SU-DHL-6 (cell line): ENCODE measurements at regions not wholly inside any gene's neighbourhood (a gene's known extent, or its start where the extent isn't known, plus 50 kb on each side); places are given as distances from the start of the nearest gene placed in this dataset.

ENCODE experiments used
- H2AFZ ChIP-seq: fragments of 200-600 bp; sonication (generic); 2 replicates; pipeline ENCODE4 v1.6.1; 2014; ENCODE audit warnings: low read depth, mild to moderate bottlenecking, moderate library complexity, mixed read lengths, antibody characterized with exemption, low read length; ENCODE audit not compliant: severe bottlenecking
- H3F3A ChIP-seq: fragments of 200-600 bp; shearing (Covaris generic); 2 replicates; pipeline ENCODE4 v1.6.0; 2016; ENCODE audit warnings: antibody characterized with exemption, mild to moderate bottlenecking; ENCODE audit not compliant: insufficient read depth
- H3K27ac ChIP-seq: fragments of 200-600 bp; sonication (generic); 2 replicates; pipeline ENCODE4 v1.5.1; 2016; ENCODE audit warnings: low read depth, mild to moderate bottlenecking, low read length, moderate library complexity, mixed read lengths
- H3K27me3 ChIP-seq: fragments of 200-600 bp; sonication (generic), shearing (Covaris generic); 2 replicates; pipeline ENCODE4 v1.6.0; 2014; ENCODE audit warnings: mild to moderate bottlenecking, low read length
- H3K36me3 ChIP-seq: fragments of 200-600 bp; sonication (generic); 2 replicates; pipeline ENCODE4 v1.6.1; 2014; ENCODE audit warnings: mild to moderate bottlenecking, low read length, mixed read lengths
- H3K4me2 ChIP-seq: fragments of 300-600, 200-600 bp; shearing (Covaris generic), sonication (generic); 2 replicates; pipeline ENCODE4 v1.6.0; 2014; ENCODE audit warnings: low read length, low read depth, mild to moderate bottlenecking; ENCODE audit not compliant: poor library complexity, severe bottlenecking
- H3K4me3 ChIP-seq: fragments of 200-600 bp; sonication (generic); 2 replicates; pipeline ENCODE4 v1.5.1; 2014; ENCODE audit warnings: antibody characterized with exemption, low read length, mild to moderate bottlenecking, mixed read lengths; ENCODE audit not compliant: insufficient read depth, poor library complexity, severe bottlenecking
- H3K79me2 ChIP-seq: fragments of 200-600 bp; sonication (generic); 2 replicates; pipeline ENCODE4 v1.6.1; 2014; ENCODE audit warnings: mild to moderate bottlenecking, low read length, moderate library complexity; ENCODE audit not compliant: insufficient read depth
- H3K9ac ChIP-seq: fragments of 200-600 bp; sonication (generic); 2 replicates; pipeline ENCODE4 v1.7.0; 2014; ENCODE audit warnings: mild to moderate bottlenecking, low read length
- H3K9me2 ChIP-seq: fragments of 200-600 bp; sonication (generic); replicated peaks from 2 replicates; pipeline ENCODE4 v1.6.1; 2014; ENCODE audit warnings: low read length; ENCODE audit not compliant: insufficient read depth
- H3K9me3 ChIP-seq: fragments of 200-600 bp; sonication (generic); 2 replicates; pipeline ENCODE4 v1.6.1; 2014; ENCODE audit warnings: low read length, mixed read lengths; ENCODE audit not compliant: insufficient read depth
- H4K20me1 ChIP-seq: fragments of 200-600 bp; sonication (generic); 2 replicates; pipeline ENCODE4 v1.6.1; 2014; ENCODE audit warnings: low read depth, mild to moderate bottlenecking, antibody characterized with exemption, low read length, moderate library complexity, mixed read lengths
- EZH2phosphoT487 ChIP-seq: fragments of 200-600 bp; sonication (generic), shearing (Covaris generic); conservative IDR thresholded peaks from 2 replicates; pipeline ENCODE4 v1.6.1; 2018; ENCODE audit warnings: mild to moderate bottlenecking, antibody characterized with exemption, low read length, moderate library complexity, mixed read lengths
- TF ChIP-seq, protein P1 (sequence below): fragments of 200-600 bp; sonication (generic); IDR thresholded peaks from one replicate; pipeline ENCODE4 v1.5.1; 2017; ENCODE audit warnings: antibody characterized with exemption, mild to moderate bottlenecking, low read length, moderate library complexity; ENCODE audit not compliant: insufficient read depth, poor library complexity, severe bottlenecking

DNA sequence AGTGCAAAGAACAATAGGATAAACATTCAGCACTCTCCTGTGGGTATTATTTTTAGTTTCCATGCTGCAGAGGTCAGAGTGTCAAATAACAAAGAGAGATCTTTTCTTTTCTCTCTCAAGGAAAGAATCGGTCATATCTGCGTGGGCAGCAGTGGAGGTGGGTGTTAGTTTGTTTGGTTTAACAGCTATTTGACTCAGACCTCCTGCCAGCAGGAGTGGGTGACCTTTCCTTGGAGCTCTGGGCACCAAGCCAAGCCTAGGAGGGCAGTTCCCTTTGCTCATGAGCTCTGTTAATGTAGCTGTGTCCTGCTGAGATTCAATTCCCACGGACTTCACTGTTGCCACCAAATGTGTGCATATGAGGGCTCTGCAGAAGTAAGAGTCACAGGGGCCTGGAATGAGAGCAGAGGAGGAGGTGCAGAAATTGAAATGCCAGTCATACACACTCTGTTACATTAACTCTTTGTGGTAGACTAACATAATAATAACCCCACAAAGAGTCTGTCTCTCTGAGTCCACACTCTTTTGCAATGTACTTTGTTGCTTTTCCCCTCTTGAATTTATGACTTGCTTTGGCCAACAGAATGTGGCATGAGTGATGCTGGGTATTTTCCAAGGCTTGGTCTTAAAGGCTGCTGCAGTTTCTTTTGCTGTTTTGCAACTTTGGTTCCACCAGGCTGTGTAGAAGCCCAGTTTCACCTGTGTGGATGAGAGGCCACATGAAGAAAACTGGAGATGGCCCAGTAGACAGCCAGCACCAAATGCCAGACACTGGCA lies 76.0 kb upstream of the GRK3 start:
- Histone ChIP-seq H3K9me3 (no peaks in the 10 kb centered on the region), H4K20me1 (no peaks in the 10 kb centered on the region), H3K4me2 (no peak overlapping the region), H3K36me3 (no peaks in the 10 kb centered on the region), H3K9ac (no peak overlapping the region), H3K27ac (no peak overlapping the region), H3F3A (no peaks in the 10 kb centered on the region), H2AFZ (no peak overlapping the region), H3K79me2 (no peaks in the 10 kb centered on the region), H3K9me2 (no peaks in the 10 kb centered on the region), H3K4me3 (no peak overlapping the region), H3K27me3 (no peaks in the 10 kb centered on the region)
- no peak for TF ChIP-seq EZH2phosphoT487
- TF ChIP-seq, protein P1, sequence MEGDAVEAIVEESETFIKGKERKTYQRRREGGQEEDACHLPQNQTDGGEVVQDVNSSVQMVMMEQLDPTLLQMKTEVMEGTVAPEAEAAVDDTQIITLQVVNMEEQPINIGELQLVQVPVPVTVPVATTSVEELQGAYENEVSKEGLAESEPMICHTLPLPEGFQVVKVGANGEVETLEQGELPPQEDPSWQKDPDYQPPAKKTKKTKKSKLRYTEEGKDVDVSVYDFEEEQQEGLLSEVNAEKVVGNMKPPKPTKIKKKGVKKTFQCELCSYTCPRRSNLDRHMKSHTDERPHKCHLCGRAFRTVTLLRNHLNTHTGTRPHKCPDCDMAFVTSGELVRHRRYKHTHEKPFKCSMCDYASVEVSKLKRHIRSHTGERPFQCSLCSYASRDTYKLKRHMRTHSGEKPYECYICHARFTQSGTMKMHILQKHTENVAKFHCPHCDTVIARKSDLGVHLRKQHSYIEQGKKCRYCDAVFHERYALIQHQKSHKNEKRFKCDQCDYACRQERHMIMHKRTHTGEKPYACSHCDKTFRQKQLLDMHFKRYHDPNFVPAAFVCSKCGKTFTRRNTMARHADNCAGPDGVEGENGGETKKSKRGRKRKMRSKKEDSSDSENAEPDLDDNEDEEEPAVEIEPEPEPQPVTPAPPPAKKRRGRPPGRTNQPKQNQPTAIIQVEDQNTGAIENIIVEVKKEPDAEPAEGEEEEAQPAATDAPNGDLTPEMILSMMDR, result no peak

GRCh38 chr22:25489947-25490346 lies 74.5 kb upstream of the GRK3 start:
- no peak overlapping the region for H3K27ac ChIP-seq
- no peaks in the 10 kb centered on the region for H3K9me3 ChIP-seq
- no peak overlapping the region for H2AFZ ChIP-seq
- H3K9me2 ChIP-seq, result no peaks in the 10 kb centered on the region
- H3K9ac ChIP-seq, result no peak overlapping the region
- H3K79me2 ChIP-seq, result no peaks in the 10 kb centered on the region
- no peaks in the 10 kb centered on the region for H4K20me1 ChIP-seq
- H3K27me3 ChIP-seq, result no peaks in the 10 kb centered on the region
- no peak for TF ChIP-seq EZH2phosphoT487
- TF ChIP-seq, protein P1, result no peak
- no peaks in the 10 kb centered on the region for H3F3A ChIP-seq
- H3K4me2 ChIP-seq, result no peak overlapping the region
- no peak overlapping the region for H3K4me3 ChIP-seq
- H3K36me3 ChIP-seq, result no peaks in the 10 kb centered on the region

GRCh38 chr22:25490896-25491295 lies 73.6 kb upstream of the GRK3 start:
- no peaks in the 10 kb centered on the region for H3K79me2 ChIP-seq
- H3K9me2 ChIP-seq, result no peaks in the 10 kb centered on the region
- H4K20me1 ChIP-seq, result no peaks in the 10 kb centered on the region
- H3K27ac ChIP-seq, result no peak overlapping the region
- H3K4me3 ChIP-seq, result no peak overlapping the region
- no peak overlapping the region for H2AFZ ChIP-seq
- H3K9me3 ChIP-seq, result no peaks in the 10 kb centered on the region
- H3K4me2 ChIP-seq, result no peak overlapping the region
- no peaks in the 10 kb centered on the region for H3K36me3 ChIP-seq
- no peak for TF ChIP-seq EZH2phosphoT487
- TF ChIP-seq, protein P1, result no peak
- H3K27me3 ChIP-seq, result no peaks in the 10 kb centered on the region
- H3F3A ChIP-seq, result no peaks in the 10 kb centered on the region
- H3K9ac ChIP-seq, result no peak overlapping the region
